Right lobe of liver (tissue), 6 donors: ENCODE measurements at regions not wholly inside any gene's neighbourhood (a gene's known extent, or its start where the extent isn't known, plus 50 kb on each side); places are given as distances from the start of the nearest gene placed in this dataset.

Experiments
- ATAC-seq, 4 donors: fragments of 200-7000 bp; cut with Tn5 transposase; one replicate each; pipeline ENCODE4 v1.9.1; 2020; ENCODE audit warnings: mild to moderate bottlenecking in 4 of 4, moderate library complexity in 4 of 4
- DNase-seq, 3 donors: peaks; one replicate each; pipeline ENCODE4 v3.0.0-alpha.2; 2020
- H3K27ac ChIP-seq, 3 donors: fragments of 200-600 bp; one replicate each; pipeline ENCODE4 v1.8.0; 2022
- H3K27me3 ChIP-seq, 2 donors: fragments of 200-600 bp; one replicate each; pipeline ENCODE4 v1.8.0; 2022
- H3K36me3 ChIP-seq, 4 donors: fragments of 200-600 bp; sonication (generic) in 1 of 4; one replicate each; pipeline versions ENCODE4 v1.5.1 to v1.8.0; 2017 to 2022; ENCODE audit warnings: control low read depth in 1 of 4
- H3K4me1 ChIP-seq, 4 donors: fragments of 200-600 bp; sonication (generic) in 1 of 4; one replicate each; pipeline versions ENCODE4 v1.5.1 to v1.8.0; 2017 to 2022; ENCODE audit warnings: control low read depth in 1 of 4
- H3K4me3 ChIP-seq, 3 donors: fragments of 200-600 bp; one replicate each; pipeline ENCODE4 v1.8.0; 2022
- H3K9me3 ChIP-seq, 4 donors: fragments of 200-600 bp; sonication (generic) in 1 of 4; one replicate each; pipeline versions ENCODE4 v1.5.1 to v1.8.0; 2017 to 2022; ENCODE audit warnings: control low read depth in 1 of 4
- CTCF ChIP-seq, 4 donors: fragments of 200-600 bp in 3 of 4; fragments of 450-650 bp in 1 of 4; IDR thresholded peaks; one replicate each; pipeline versions ENCODE4 v1.5.1 to v1.8.0; 2016 to 2022; ENCODE audit warnings: antibody characterized with exemption in 4 of 4, mild to moderate bottlenecking in 2 of 4
- POLR2A ChIP-seq: fragments of 450-650 bp; IDR thresholded peaks from one replicate; pipeline ENCODE4 v1.6.1; 2017; ENCODE audit warnings: antibody characterized with exemption, mild to moderate bottlenecking
- WGBS: methylation state at CpG from one replicate; pipeline ENCODE4 v1.1.6; 2018; ENCODE audit warnings: low coverage, low lambda C conversion rate; ENCODE audit not compliant: insufficient coverage; ENCODE audit errors: missing lambda C conversion rate; 5-methylcytosine and 5-hydroxymethylcytosine counted together
- intact Hi-C, 2 donors: fragments of 100-400 bp; cut with DNase I; formaldehyde crosslinking; loops; one replicate each; pipeline versions ENCODE4 v1.11.2 to v1.14.1; 2022
- donor health status: DM: no; HTN: yes; CAD: no.
- donor health status: DM: no; HTN: no; CAD: no.
- donor health status: DM: no; HTN: no; CAD: no.
- donor health status: DM: no; HTN: yes; CAD: no.
- donor health status: DM: no; HTN: yes; CAD: no.

- Histone ChIP-seq H3K27me3 (no peaks in the 10 kb centered on the region), H3K4me1 (no peaks in the 10 kb centered on the region), H3K27ac (no peak overlapping the region), H3K4me3 (no peak overlapping the region), H3K9me3 (no peaks in the 10 kb centered on the region), H3K36me3 (no peaks in the 10 kb centered on the region)
- 10% methylated on average over 2 of the region's 2 CpGs for WGBS
- ATAC-seq (no peak), DNase-seq (no peak)
- intact Hi-C loops = no loop called here
- no peak for TF ChIP-seq CTCF (IDR thresholded peaks at IDR 0.05)
- TF ChIP-seq POLR2A = no peak
Observed at GRCh38 chr3:166743481-166744134, 636.5 kb downstream of the ZBBX start.

- H3K36me3 ChIP-seq = no peaks in the 10 kb centered on the region
- H3K27ac ChIP-seq = no peak overlapping the region
- no peak overlapping the region for H3K4me3 ChIP-seq
- DNase-seq (no peak), ATAC-seq (no peak)
- H3K9me3 ChIP-seq = no peaks in the 10 kb centered on the region
- no peaks in the 10 kb centered on the region for H3K4me1 ChIP-seq
- TF ChIP-seq POLR2A = no peak
- TF ChIP-seq CTCF (IDR thresholded peaks at IDR 0.05) = no peak
- H3K27me3 ChIP-seq = no peaks in the 10 kb centered on the region
- intact Hi-C loops = no loop called here
- 84% methylated on average over 2 of the region's 3 CpGs for WGBS
Observed at GRCh38 chr3:166734734-166735133, 645.4 kb downstream of the ZBBX start.

- TF ChIP-seq CTCF (IDR thresholded peaks at IDR 0.05) (no peak), POLR2A (no peak)
- H3K36me3 ChIP-seq = no peaks in the 10 kb centered on the region
- 46% methylated on average over 1 of the region's 1 CpG for WGBS
- H3K4me1 ChIP-seq = no peaks in the 10 kb centered on the region
- no peak overlapping the region for H3K4me3 ChIP-seq
- DNase-seq = no peak
- H3K9me3 ChIP-seq = no peaks in the 10 kb centered on the region
- intact Hi-C loops = no loop called here
- H3K27me3 ChIP-seq = no peaks in the 10 kb centered on the region
- ATAC-seq = no peak
- H3K27ac ChIP-seq = no peak overlapping the region
Observed at GRCh38 chr3:166731701-166732100, 648.4 kb downstream of the ZBBX start.

GRCh38 chr3:166721466-166721865 is 658.6 kb downstream of the ZBBX start:
- intact Hi-C loops = no loop called here
- ATAC-seq (no peak), DNase-seq (no peak)

More at GRCh38 chr3:166721466-166721865, 658.6 kb downstream of the ZBBX start:
- Histone ChIP-seq H3K27ac (no peak overlapping the region), H3K9me3 (no peaks in the 10 kb centered on the region), H3K36me3 (no peaks in the 10 kb centered on the region), H3K27me3 (no peaks in the 10 kb centered on the region), H3K4me1 (no peaks in the 10 kb centered on the region), H3K4me3 (no peak overlapping the region)
- TF ChIP-seq POLR2A = no peak
- TF ChIP-seq CTCF (IDR thresholded peaks at IDR 0.05) = no peak
